ENCODE measurements at regions not wholly inside any gene's neighbourhood (a gene's known extent, or its start where the extent isn't known, plus 50 kb on each side); places are given as distances from the start of the nearest gene placed in this dataset.

DNA sequence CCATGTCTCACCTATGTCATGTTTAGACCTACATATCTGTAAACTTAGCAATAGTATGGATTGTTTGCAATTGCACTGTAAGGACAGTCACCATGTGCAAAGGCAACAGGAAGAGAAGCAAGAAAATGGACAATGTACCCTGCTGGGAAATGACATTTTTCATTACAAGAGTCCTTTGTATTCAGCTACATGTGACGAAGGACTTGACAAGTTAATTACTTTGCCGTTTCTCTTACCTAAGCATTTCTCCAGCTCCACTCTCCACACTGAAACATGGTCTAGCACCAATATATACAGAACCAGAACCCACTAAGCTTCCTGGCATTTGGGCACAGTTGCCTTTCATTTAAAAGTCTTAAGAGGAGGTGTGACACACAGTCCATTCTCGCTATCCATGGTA is 76.6 kb upstream of the PFKP start:
- no peak overlapping the region for H3K4me3 ChIP-seq (ENCODE audit: low read length)
- TF ChIP-seq ZNF274 (IDR thresholded peaks at IDR 0.05; ENCODE audit: low read depth, low read length), result no peak

- H3K4me3 ChIP-seq (ENCODE audit: low read length), result no peak overlapping the region
- TF ChIP-seq ZNF274 (IDR thresholded peaks at IDR 0.05; ENCODE audit: low read depth, low read length), result no peak
Observed at GRCh38 chr10:2989292-2989947, 77.9 kb upstream of the PFKP start.

- no peak overlapping the region for H3K4me3 ChIP-seq (ENCODE audit: low read length)
- no peak for TF ChIP-seq ZNF274 (IDR thresholded peaks at IDR 0.05; ENCODE audit: low read depth, low read length)
Observed at GRCh38 chr10:2987185-2987768, 80.1 kb upstream of the PFKP start.

GRCh38 chr10:2986391-2986801 is 81.0 kb upstream of the PFKP start:
- H3K4me3 ChIP-seq (ENCODE audit: low read length), result peak overlapping the region; percentile 3; the same call in 1 of the 2 replicates
- no peak for TF ChIP-seq ZNF274 (IDR thresholded peaks at IDR 0.05; ENCODE audit: low read depth, low read length)

- no peak overlapping the region; the same call in 1 of the 2 replicates for H3K4me3 ChIP-seq (ENCODE audit: low read length)
- TF ChIP-seq ZNF274 (IDR thresholded peaks at IDR 0.05; ENCODE audit: low read depth, low read length), result no peak
Observed at GRCh38 chr10:2985729-2986232, 81.6 kb upstream of the PFKP start.

DNA sequence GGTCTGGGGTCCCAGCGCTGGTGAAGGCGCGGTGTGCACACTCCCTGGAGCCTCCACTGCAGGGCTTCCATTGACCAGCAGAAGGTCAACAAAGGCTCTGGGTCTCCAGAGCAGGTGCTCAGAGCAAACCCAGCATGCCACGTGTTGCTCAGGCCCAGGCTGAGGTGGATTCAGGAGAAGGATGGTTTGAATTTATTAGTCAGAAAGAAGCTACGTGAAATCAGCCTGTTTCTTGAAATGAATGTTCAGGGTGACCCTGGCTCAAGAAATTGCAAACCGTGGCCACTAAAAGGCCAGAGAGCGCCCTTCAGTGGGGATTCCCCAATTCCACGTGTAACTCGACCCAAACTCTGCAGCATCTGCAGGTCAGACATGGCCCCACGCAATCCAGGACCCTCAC is 82.7 kb upstream of the PFKP start:
- H3K4me3 ChIP-seq (ENCODE audit: low read length), result no peak overlapping the region
- TF ChIP-seq ZNF274 (IDR thresholded peaks at IDR 0.05; ENCODE audit: low read depth, low read length), result no peak

DNA sequence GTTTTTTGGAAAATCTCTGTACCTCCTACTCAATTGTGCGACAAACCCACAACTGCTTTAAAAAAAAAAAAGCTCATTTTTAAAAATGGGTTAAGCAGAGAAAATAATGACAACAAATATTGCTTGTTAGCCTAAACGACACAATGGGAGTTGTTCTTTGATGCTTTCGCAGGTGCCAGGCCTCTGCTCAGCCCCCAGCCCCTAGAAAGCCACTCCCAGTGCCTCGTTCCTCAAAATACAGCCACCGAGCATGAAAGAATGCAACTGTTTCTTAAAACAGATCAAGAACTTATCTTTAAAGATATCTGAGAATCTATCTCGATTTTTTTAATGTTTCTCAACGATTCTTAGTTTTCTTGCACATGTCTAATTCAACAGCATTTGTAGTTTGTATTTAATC is 85.2 kb upstream of the PFKP start:
- no peak for TF ChIP-seq ZNF274 (IDR thresholded peaks at IDR 0.05; ENCODE audit: low read depth, low read length)
- peak overlapping the region; percentile 15; the same call in 1 of the 2 replicates for H3K4me3 ChIP-seq (ENCODE audit: low read length)

DNA sequence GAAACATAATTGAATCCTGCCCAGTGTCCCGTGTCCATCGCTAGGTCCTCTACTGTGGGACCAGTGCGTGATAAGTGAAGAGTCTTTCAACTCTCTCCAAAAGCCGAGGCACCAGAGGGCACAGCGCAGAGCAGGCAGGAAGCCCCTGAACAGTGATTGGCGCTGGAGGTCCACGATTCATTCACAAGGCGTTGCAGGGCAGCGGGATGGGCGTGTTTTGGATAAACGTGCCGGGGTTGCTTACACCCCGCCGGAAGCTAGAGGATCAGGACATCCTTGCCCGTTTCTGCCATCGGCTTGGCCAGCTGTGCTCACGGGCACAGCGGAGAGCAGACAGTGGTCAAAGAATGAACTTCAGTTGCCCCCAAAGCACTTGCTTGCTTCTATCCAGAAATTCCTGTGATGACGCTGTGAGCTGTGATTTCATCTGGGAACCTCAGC is 86.0 kb upstream of the PFKP start:
- H3K4me3 ChIP-seq (ENCODE audit: low read length), result peak overlapping the region; percentile 15; the same call in 1 of the 2 replicates
- no peak for TF ChIP-seq ZNF274 (IDR thresholded peaks at IDR 0.05; ENCODE audit: low read depth, low read length)

DNA sequence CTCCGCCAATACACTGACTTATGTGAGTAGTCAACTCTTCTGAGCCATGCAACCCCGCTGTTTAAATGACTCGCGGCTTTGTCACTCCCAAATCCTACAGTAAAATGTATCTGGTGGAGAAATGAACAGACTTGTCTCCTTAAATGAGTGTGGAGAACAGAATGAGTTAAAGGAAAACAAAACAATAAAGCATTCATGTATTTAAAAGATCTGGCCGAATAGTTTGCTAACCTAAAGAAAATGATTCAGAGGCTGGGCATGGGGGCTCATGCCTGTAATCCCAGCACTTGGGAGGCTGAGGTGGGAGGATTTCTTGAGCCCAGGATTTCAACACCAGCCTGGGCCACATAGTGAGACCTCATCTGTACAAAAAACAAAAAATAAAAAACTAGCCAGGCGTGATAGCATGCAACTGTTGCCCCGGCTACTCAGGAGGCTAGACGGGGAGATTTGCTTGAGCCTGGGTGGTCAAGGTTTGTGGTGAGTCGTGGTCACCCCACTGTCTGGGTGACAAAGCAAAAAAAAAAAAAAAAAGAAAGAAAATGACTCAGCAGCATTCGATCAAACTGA is 86.5 kb upstream of the PFKP start:
- H3K4me3 ChIP-seq (ENCODE audit: low read length), result peak overlapping the region; percentile 15; the same call in 1 of the 2 replicates
- no peak for TF ChIP-seq ZNF274 (IDR thresholded peaks at IDR 0.05; ENCODE audit: low read depth, low read length)

DNA sequence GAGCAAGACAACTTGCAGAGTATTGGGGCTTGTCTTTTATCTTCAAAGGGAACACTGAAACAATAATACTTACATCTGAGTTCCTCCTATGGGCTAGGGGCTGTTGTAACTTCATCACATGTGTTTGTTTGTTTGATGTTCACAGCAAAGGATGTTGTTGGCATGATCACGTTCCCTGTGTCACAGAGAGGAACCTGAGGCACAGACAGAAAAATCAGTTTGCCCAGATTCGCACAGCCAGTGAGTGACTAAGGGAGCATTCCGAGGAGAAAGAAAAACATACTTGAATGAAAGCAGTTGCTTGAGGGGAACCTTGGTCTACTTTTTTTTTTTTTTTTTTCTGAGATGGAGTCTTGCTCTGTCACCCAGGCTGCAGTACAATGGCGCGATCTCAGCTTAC is 87.2 kb upstream of the PFKP start:
- no peak for TF ChIP-seq ZNF274 (IDR thresholded peaks at IDR 0.05; ENCODE audit: low read depth, low read length)
- H3K4me3 ChIP-seq (ENCODE audit: low read length), result no peak overlapping the region; the same call in 1 of the 2 replicates

- TF ChIP-seq ZNF274 (IDR thresholded peaks at IDR 0.05; ENCODE audit: low read depth, low read length), result no peak
Observed at GRCh38 chr10:2979306-2979705, 88.0 kb upstream of the PFKP start.

GRCh38 chr10:2978574-2979273 is 88.6 kb upstream of the PFKP start:
- no peak for TF ChIP-seq ZNF274 (IDR thresholded peaks at IDR 0.05; ENCODE audit: low read depth, low read length)
- H3K4me3 ChIP-seq (ENCODE audit: low read length), result peak overlapping the region; percentile 48; the same call in 1 of the 2 replicates

More at GRCh38 chr10:2979306-2979705, 88.0 kb upstream of the PFKP start:
- H3K4me3 ChIP-seq (ENCODE audit: low read length), result peak overlapping the region; percentile 48; the same call in 1 of the 2 replicates

GRCh38 chr10:2978111-2978510 is 89.2 kb upstream of the PFKP start:
- H3K4me3 ChIP-seq (ENCODE audit: low read length), result no peak overlapping the region
- no peak for TF ChIP-seq ZNF274 (IDR thresholded peaks at IDR 0.05; ENCODE audit: low read depth, low read length)

DNA sequence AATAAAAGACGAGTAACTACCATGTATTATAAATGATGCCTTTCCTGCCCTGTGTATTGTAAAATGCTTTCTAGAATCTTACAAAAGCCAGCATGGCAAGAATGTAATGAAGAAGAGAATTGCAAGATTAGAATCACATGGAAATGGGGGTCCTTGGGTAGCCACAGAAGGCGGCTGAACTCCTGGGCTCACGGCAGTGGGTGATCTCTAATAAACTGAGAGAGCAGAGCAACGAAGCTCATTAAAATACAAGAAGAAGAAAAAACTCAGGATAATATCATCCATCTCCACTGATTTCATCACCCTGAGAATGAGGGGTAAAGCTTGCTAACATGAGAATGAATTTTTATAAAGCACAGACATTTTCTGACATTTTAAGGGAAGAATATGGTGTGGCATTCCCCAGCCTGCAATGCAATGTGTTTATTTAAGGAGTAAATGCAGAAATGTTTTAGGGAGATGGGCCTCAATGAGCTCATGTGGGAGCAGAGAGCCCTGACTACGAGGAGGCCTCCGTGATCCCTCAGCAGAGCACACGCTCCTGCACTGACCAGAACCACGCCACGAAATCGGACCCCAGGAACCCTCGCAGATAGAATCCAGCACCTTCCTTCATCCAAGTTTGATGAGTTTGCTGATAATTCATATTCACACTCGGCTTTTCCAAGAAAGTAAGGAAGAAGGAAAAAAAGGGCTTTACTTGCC is 92.7 kb upstream of the PFKP start:
- no peak for TF ChIP-seq ZNF274 (IDR thresholded peaks at IDR 0.05; ENCODE audit: low read depth, low read length)
- H3K4me3 ChIP-seq (ENCODE audit: low read length), result no peak overlapping the region

Data from GM08714 (cell line).